Aorta (tissue), 5 donors: ENCODE measurements at regions not wholly inside any gene's neighbourhood (a gene's known extent, or its start where the extent isn't known, plus 50 kb on each side); places are given as distances from the start of the nearest gene placed in this dataset.

Experiments
- ATAC-seq: fragments of 200-7000 bp; cut with Tn5 transposase; one replicate; pipeline ENCODE4 v1.9.1; 2022; ENCODE audit warnings: moderate library complexity; ENCODE audit not compliant: low FRiP score
- DNase-seq, 2 donors: peaks; one replicate each; pipeline ENCODE4 v3.0.0-alpha.2; 2020
- H3K27ac ChIP-seq, 2 donors: one replicate each; pipeline ENCODE4 v1.5.1; 2013; ENCODE audit warnings: low read length in 2 of 2, mild to moderate bottlenecking in 2 of 2, moderate library complexity in 2 of 2, control low read depth in 1 of 2, inconsistent platforms in 1 of 2, low read depth in 1 of 2
- H3K27me3 ChIP-seq, 2 donors: one replicate each; pipeline ENCODE4 v1.6.1; 2013; ENCODE audit warnings: control low read depth in 1 of 2, low read length in 1 of 2, mild to moderate bottlenecking in 1 of 2, moderate library complexity in 1 of 2; ENCODE audit not compliant: insufficient read depth in 2 of 2, control insufficient read depth in 1 of 2
- H3K36me3 ChIP-seq, 2 donors: one replicate each; pipeline ENCODE4 v1.6.1; 2013; ENCODE audit warnings: control low read depth in 1 of 2, low read length in 1 of 2, mild to moderate bottlenecking in 1 of 2; ENCODE audit not compliant: insufficient read depth in 2 of 2, control insufficient read depth in 1 of 2
- H3K4me1 ChIP-seq, 2 donors: one replicate each; pipeline ENCODE4 v1.6.1; 2013; ENCODE audit warnings: low read length in 2 of 2, control low read depth in 1 of 2, mild to moderate bottlenecking in 1 of 2, moderate library complexity in 1 of 2; ENCODE audit not compliant: insufficient read depth in 2 of 2, control insufficient read depth in 1 of 2
- H3K4me3 ChIP-seq, 2 donors: one replicate each; pipeline ENCODE4 v1.5.1; 2013; ENCODE audit warnings: low read length in 2 of 2, control low read depth in 1 of 2, mild to moderate bottlenecking in 1 of 2
- H3K9me3 ChIP-seq: one replicate; pipeline ENCODE4 v1.6.1; 2013; ENCODE audit warnings: mild to moderate bottlenecking, low read length; ENCODE audit not compliant: control insufficient read depth
- WGBS, 2 donors: extraction: QIAGEN DNeasy Blood & Tissue Kit; methylation state at CpG; one replicate each; pipeline ENCODE4 v1.1.7; 2013; 5-methylcytosine and 5-hydroxymethylcytosine counted together
- intact Hi-C, 2 donors: fragments of 100-400 bp; cut with DNase I; formaldehyde crosslinking; loops; one replicate each; pipeline versions ENCODE4 v1.14.2 to v1.15.0; 2022
- donor health status: healthy with polysubstance abuse.
- donor health status: Bipolar disorder and iron deficiency.
- donor health status: DM: no; HTN: no; CAD: no.
- donor health status: DM: no; HTN: no; CAD: no.
- donor health status: DM: yes; HTN: yes; CAD: no.

- Histone ChIP-seq H3K9me3 (peaks cover 2% of the 10 kb centered on the region), H3K36me3 (no peaks in the 10 kb centered on the region), H3K4me3 (no peak overlapping the region), H3K27ac (no peak overlapping the region), H3K27me3 (peaks cover 0 to 2% of the 10 kb centered on the region in 2 donors), H3K4me1 (no peaks in the 10 kb centered on the region)
- 42 to 50% methylated on average over 3 of the region's 3 CpGs for WGBS, 2 donors
- intact Hi-C loops, result no loop called here
- DNase-seq (no peak), ATAC-seq (no peak)
Observed at GRCh38 chr2:75775311-75775823, 64.7 kb upstream of the GCFC2 start.

GRCh38 chr2:75772908-75773630 is 62.4 kb upstream of the GCFC2 start:
- no peak overlapping the region for H3K4me3 ChIP-seq
- WGBS, 2 donors, result 32 to 34% methylated on average over 5 of the region's 5 CpGs
- H3K36me3 ChIP-seq, result no peaks in the 10 kb centered on the region
- H3K9me3 ChIP-seq, result peaks cover 1% of the 10 kb centered on the region
- H3K4me1 ChIP-seq, result no peaks in the 10 kb centered on the region
- no peak overlapping the region for H3K27ac ChIP-seq
- H3K27me3 ChIP-seq, result no peaks in the 10 kb centered on the region
- no peak for ATAC-seq
- no peak for DNase-seq
- intact Hi-C loops, result no loop called here

GRCh38 chr2:75765798-75766197 is 55.1 kb upstream of the GCFC2 start:
- H3K27ac ChIP-seq, result no peak overlapping the region
- H3K4me3 ChIP-seq, result no peak overlapping the region
- H3K27me3 ChIP-seq, result no peaks in the 10 kb centered on the region
- no peaks in the 10 kb centered on the region for H3K4me1 ChIP-seq
- no peaks in the 10 kb centered on the region for H3K9me3 ChIP-seq
- WGBS, 2 donors, result 70 to 77% methylated on average over 1 of the region's 1 CpG
- intact Hi-C loops, result no loop called here
- no peaks in the 10 kb centered on the region for H3K36me3 ChIP-seq
- ATAC-seq (no peak), DNase-seq (no peak)

- no peaks in the 10 kb centered on the region for H3K9me3 ChIP-seq
- no peak overlapping the region for H3K27ac ChIP-seq
- DNase-seq, result no peak
- WGBS, 2 donors, result 48 to 54% methylated on average over 3 of the region's 3 CpGs
- H3K4me3 ChIP-seq, result no peak overlapping the region
- intact Hi-C loops, result no loop called here
- no peak for ATAC-seq
- no peaks in the 10 kb centered on the region for H3K27me3 ChIP-seq
- no peaks in the 10 kb centered on the region for H3K36me3 ChIP-seq
- H3K4me1 ChIP-seq, result no peaks in the 10 kb centered on the region
Observed at GRCh38 chr2:75764611-75765010, 53.9 kb upstream of the GCFC2 start.
